Stomach (tissue), 4 donors: ENCODE measurements at regions not wholly inside any gene's neighbourhood (a gene's known extent, or its start where the extent isn't known, plus 50 kb on each side); places are given as distances from the start of the nearest gene placed in this dataset.

Source experiments
- CTCF ChIP-seq, 7 experiments: fragments of 450-650 bp in 4 of 7; fragments of 200-600 bp in 3 of 7; sonication (generic) in 3 of 7; IDR thresholded peaks; one replicate each; pipeline ENCODE4 v1.5.1; 2016 to 2019; ENCODE audit warnings: antibody characterized with exemption in 7 of 7, control low read depth in 2 of 7, mild to moderate bottlenecking in 1 of 7
- EP300 ChIP-seq: sonication (generic); formaldehyde crosslinking; IDR thresholded peaks from one replicate; pipeline ENCODE4 v1.6.1; 2017; ENCODE audit warnings: antibody characterized with exemption
- POLR2A ChIP-seq, 4 donors: fragments of 450-650 bp; IDR thresholded peaks; one replicate each; pipeline ENCODE4 v1.6.1; 2016; ENCODE audit warnings: antibody characterized with exemption in 4 of 4, control low read depth in 2 of 4, mild to moderate bottlenecking in 1 of 4, moderate library complexity in 1 of 4
- POLR2AphosphoS5 ChIP-seq, 3 donors: sonication (generic); formaldehyde crosslinking; IDR thresholded peaks; one replicate each; pipeline ENCODE4 v1.6.1; 2016; ENCODE audit warnings: antibody characterized with exemption in 3 of 3

GRCh38 chr15:93305306-93305705 lies 216.3 kb upstream of the RGMA start:
- TF ChIP-seq CTCF (IDR thresholded peaks at IDR 0.05) (no peak), POLR2A (IDR thresholded peaks at IDR 0.05) (no peak), POLR2AphosphoS5 (IDR thresholded peaks at IDR 0.05) (no peak), EP300 (no peak)
